ENCODE measurements at regions not wholly inside any gene's neighbourhood (a gene's known extent, or its start where the extent isn't known, plus 50 kb on each side); places are given as distances from the start of the nearest gene placed in this dataset.

DNA sequence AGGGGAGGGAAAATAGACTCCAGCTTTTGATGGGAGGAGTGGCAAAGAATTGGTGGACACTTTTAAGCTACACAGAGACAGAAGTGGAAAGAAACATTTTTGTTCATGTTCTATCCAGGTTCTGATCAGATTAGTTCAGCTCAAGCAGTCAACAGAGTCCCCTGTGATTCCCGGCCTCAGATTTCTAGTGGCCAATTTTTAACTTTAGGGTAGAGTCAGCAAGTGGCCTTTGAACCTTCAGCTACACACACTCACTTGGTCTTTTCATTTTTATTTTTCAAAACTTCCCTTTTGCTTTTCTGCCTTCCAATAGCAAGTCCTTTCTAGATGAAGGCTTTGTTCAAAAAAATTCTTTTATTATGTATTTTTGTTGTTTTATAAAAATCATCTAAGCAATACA, 169.2 kb upstream of the RPS6KA3 start (continued):
- TF ChIP-seq, protein P1, sequence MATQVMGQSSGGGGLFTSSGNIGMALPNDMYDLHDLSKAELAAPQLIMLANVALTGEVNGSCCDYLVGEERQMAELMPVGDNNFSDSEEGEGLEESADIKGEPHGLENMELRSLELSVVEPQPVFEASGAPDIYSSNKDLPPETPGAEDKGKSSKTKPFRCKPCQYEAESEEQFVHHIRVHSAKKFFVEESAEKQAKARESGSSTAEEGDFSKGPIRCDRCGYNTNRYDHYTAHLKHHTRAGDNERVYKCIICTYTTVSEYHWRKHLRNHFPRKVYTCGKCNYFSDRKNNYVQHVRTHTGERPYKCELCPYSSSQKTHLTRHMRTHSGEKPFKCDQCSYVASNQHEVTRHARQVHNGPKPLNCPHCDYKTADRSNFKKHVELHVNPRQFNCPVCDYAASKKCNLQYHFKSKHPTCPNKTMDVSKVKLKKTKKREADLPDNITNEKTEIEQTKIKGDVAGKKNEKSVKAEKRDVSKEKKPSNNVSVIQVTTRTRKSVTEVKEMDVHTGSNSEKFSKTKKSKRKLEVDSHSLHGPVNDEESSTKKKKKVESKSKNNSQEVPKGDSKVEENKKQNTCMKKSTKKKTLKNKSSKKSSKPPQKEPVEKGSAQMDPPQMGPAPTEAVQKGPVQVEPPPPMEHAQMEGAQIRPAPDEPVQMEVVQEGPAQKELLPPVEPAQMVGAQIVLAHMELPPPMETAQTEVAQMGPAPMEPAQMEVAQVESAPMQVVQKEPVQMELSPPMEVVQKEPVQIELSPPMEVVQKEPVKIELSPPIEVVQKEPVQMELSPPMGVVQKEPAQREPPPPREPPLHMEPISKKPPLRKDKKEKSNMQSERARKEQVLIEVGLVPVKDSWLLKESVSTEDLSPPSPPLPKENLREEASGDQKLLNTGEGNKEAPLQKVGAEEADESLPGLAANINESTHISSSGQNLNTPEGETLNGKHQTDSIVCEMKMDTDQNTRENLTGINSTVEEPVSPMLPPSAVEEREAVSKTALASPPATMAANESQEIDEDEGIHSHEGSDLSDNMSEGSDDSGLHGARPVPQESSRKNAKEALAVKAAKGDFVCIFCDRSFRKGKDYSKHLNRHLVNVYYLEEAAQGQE (IDR thresholded peaks at IDR 0.05; ENCODE audit: low read depth), result no peak
- TF ChIP-seq ZFX (IDR thresholded peaks at IDR 0.05), result no peak
- no peak for TF ChIP-seq JUND (IDR thresholded peaks at IDR 0.05)
- no peak for TF ChIP-seq POLR2AphosphoS5 (IDR thresholded peaks at IDR 0.05; ENCODE audit: low read depth, low read length)

- no peak for TF ChIP-seq CBX3 (IDR thresholded peaks at IDR 0.05; ENCODE audit: low read depth)
- TF ChIP-seq YY1 (IDR thresholded peaks at IDR 0.05; ENCODE audit: extremely low read depth, insufficient replicate concordance, low read depth, low read length), result no peak
- TF ChIP-seq, protein P2, sequence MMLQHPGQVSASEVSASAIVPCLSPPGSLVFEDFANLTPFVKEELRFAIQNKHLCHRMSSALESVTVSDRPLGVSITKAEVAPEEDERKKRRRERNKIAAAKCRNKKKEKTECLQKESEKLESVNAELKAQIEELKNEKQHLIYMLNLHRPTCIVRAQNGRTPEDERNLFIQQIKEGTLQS (IDR thresholded peaks at IDR 0.05), result no peak
- no peak for TF ChIP-seq EZH2 (IDR thresholded peaks at IDR 0.05)
- no peak for TF ChIP-seq RAD21 (IDR thresholded peaks at IDR 0.05; ENCODE audit: low read depth)
- TF ChIP-seq TCF7L2 (IDR thresholded peaks at IDR 0.05; ENCODE audit: borderline replicate concordance, extremely low read depth, insufficient read depth, insufficient read length), result no peak
- no peak for TF ChIP-seq ZFX (IDR thresholded peaks at IDR 0.05)
- TF ChIP-seq SP1 (IDR thresholded peaks at IDR 0.05; ENCODE audit: low read depth), result no peak
- CTCF ChIA-PET, result no interaction called here
- BruUV-seq (replicated peaks), result no TSS peak
- POLR2A ChIA-PET, result no interaction called here
- H3K4me2 ChIP-seq (ENCODE audit: low read length), result no peak overlapping the region
- H3K9ac ChIP-seq (ENCODE audit: low read length), result no peak overlapping the region
- no peaks in the 10 kb centered on the region for H3K9me2 ChIP-seq (ENCODE audit: insufficient read depth)
- no peaks in the 10 kb centered on the region for H3K4me1 ChIP-seq (ENCODE audit: control insufficient read depth in 1 of 2, insufficient read depth in 2 of 2, low read length in 2 of 2)
- no peak overlapping the region for H3K27ac ChIP-seq (ENCODE audit: low read depth, low read length)
- intact Hi-C loops (cut with micrococcal nuclease), result no loop called here
- H4K20me1 ChIP-seq (ENCODE audit: insufficient read depth), result no peaks in the 10 kb centered on the region
- no peaks in the 10 kb centered on the region for H3K79me2 ChIP-seq (ENCODE audit: insufficient read depth, low read length)
- H3K4me3 ChIP-seq (replicated peaks in 1 of 2; ENCODE audit: low read depth in 1 of 2, low read length in 2 of 2), result no peak overlapping the region
- H3K36me3 ChIP-seq (ENCODE audit: control insufficient read depth in 1 of 2, insufficient read depth in 2 of 2, low read length in 2 of 2), result no peaks in the 10 kb centered on the region
- no peak overlapping the region for H2AFZ ChIP-seq (ENCODE audit: low read depth, low read length, poor library complexity, severe bottlenecking)
- H3K27me3 ChIP-seq (ENCODE audit: insufficient read depth, low read length), result no peaks in the 10 kb centered on the region
- no peaks in the 10 kb centered on the region for H3K9me3 ChIP-seq (ENCODE audit: control insufficient read depth in 1 of 2, insufficient read depth in 1 of 2, low read depth in 1 of 2, low read length in 2 of 2)
- RAD21 ChIA-PET (ENCODE audit: low non-redundant PET in 1 of 2, low total read pairs in 2 of 2, uncharacterized antibody in 2 of 2, unreplicated experiment in 2 of 2), result no interaction called here
- ATAC-seq (no peak), DNase-seq (ENCODE audit: low read depth, low spot score) (no peak)
These were observed 168.3 kb upstream of the RPS6KA3 start for GRCh38 chrX:20434986-20435385.
